HUES64 (cell line): ENCODE measurements at regions not wholly inside any gene's neighbourhood (a gene's known extent, or its start where the extent isn't known, plus 50 kb on each side); places are given as distances from the start of the nearest gene placed in this dataset.

Source experiments
- H3K27ac ChIP-seq: 2 replicates; pipeline ENCODE4 v1.7.0; 2013; ENCODE audit warnings: low read depth, low read length, inconsistent platforms
- H3K27me3 ChIP-seq: 2 replicates; pipeline ENCODE4 v1.6.1; 2013; ENCODE audit warnings: mild to moderate bottlenecking, low read length; ENCODE audit not compliant: insufficient read depth
- H3K36me3 ChIP-seq: 2 replicates; pipeline ENCODE4 v1.6.1; 2013; ENCODE audit warnings: mild to moderate bottlenecking, low read length; ENCODE audit not compliant: insufficient read depth
- H3K4me1 ChIP-seq: 2 replicates; pipeline ENCODE4 v1.6.1; 2013; ENCODE audit warnings: mild to moderate bottlenecking, low read length, moderate library complexity; ENCODE audit not compliant: insufficient read depth
- H3K4me3 ChIP-seq: 2 replicates; pipeline ENCODE4 v1.5.1; 2013; ENCODE audit warnings: mild to moderate bottlenecking, low read length, moderate library complexity
- H3K9ac ChIP-seq: 2 replicates; pipeline ENCODE4 v1.6.1; 2013; ENCODE audit warnings: mild to moderate bottlenecking, low read depth, low read length
- H3K9me3 ChIP-seq: 2 replicates; pipeline ENCODE4 v1.6.1; 2013; ENCODE audit warnings: low read depth, low read length; ENCODE audit not compliant: insufficient read depth
- WGBS: fragments of 150-250, 120-280 bp; methylation state at CpG from one replicate; pipeline ENCODE4 v1.1.7; 2013; ENCODE audit warnings: missing lambda C conversion rate; 5-methylcytosine and 5-hydroxymethylcytosine counted together

GRCh38 chr10:43959364-43960134 lies 310.9 kb upstream of the ZNF32 start:
- no peaks in the 10 kb centered on the region for H3K36me3 ChIP-seq
- H3K9me3 ChIP-seq = no peaks in the 10 kb centered on the region
- no peaks in the 10 kb centered on the region for H3K4me1 ChIP-seq
- no peak overlapping the region for H3K4me3 ChIP-seq
- 91% methylated on average over 10 of the region's 11 CpGs for WGBS
- H3K9ac ChIP-seq = no peak overlapping the region
- no peak overlapping the region for H3K27ac ChIP-seq
- no peaks in the 10 kb centered on the region for H3K27me3 ChIP-seq

- H3K4me3 ChIP-seq = no peak overlapping the region
- WGBS = 94% methylated on average over 6 of the region's 6 CpGs
- no peaks in the 10 kb centered on the region for H3K27me3 ChIP-seq
- H3K9ac ChIP-seq = no peak overlapping the region
- H3K9me3 ChIP-seq = no peaks in the 10 kb centered on the region
- no peaks in the 10 kb centered on the region for H3K4me1 ChIP-seq
- no peak overlapping the region for H3K27ac ChIP-seq
- no peaks in the 10 kb centered on the region for H3K36me3 ChIP-seq
Measured at GRCh38 chr10:43958964-43959363, 310.3 kb upstream of the ZNF32 start.

- H3K27me3 ChIP-seq = no peaks in the 10 kb centered on the region
Measured at GRCh38 chr10:43958071-43958432, 309.4 kb upstream of the ZNF32 start.

GRCh38 chr10:43957267-43958070 lies 308.8 kb upstream of the ZNF32 start:
- 90% methylated on average over 6 of the region's 6 CpGs for WGBS
- Histone ChIP-seq H3K9me3 (peaks cover 8% of the 10 kb centered on the region; the same call in 1 of the 2 replicates), H3K4me1 (no peaks in the 10 kb centered on the region), H3K9ac (no peak overlapping the region), H3K27me3 (no peaks in the 10 kb centered on the region), H3K4me3 (no peak overlapping the region), H3K27ac (no peak overlapping the region), H3K36me3 (no peaks in the 10 kb centered on the region)

More at GRCh38 chr10:43958071-43958432, 309.4 kb upstream of the ZNF32 start:
- WGBS = 95% methylated on average over 6 of the region's 6 CpGs
- no peaks in the 10 kb centered on the region for H3K36me3 ChIP-seq
- 0 out of 2 replicates have a peak, but pooled peaks cover 2% of the 10 kb centered on the region for H3K9me3 ChIP-seq
- H3K4me1 ChIP-seq = no peaks in the 10 kb centered on the region
- no peak overlapping the region for H3K27ac ChIP-seq
- no peak overlapping the region for H3K9ac ChIP-seq
- no peak overlapping the region for H3K4me3 ChIP-seq

GRCh38 chr10:43955978-43956377 lies 307.3 kb upstream of the ZNF32 start:
- Histone ChIP-seq H3K9me3 (peaks cover 8% of the 10 kb centered on the region; the same call in 1 of the 2 replicates), H3K9ac (no peak overlapping the region), H3K27me3 (no peaks in the 10 kb centered on the region), H3K4me3 (no peak overlapping the region), H3K36me3 (no peaks in the 10 kb centered on the region), H3K27ac (no peak overlapping the region), H3K4me1 (no peaks in the 10 kb centered on the region)
- WGBS = 93% methylated on average over 3 of the region's 3 CpGs

- Histone ChIP-seq H3K4me1 (no peaks in the 10 kb centered on the region), H3K27ac (no peak overlapping the region), H3K27me3 (no peaks in the 10 kb centered on the region), H3K4me3 (no peak overlapping the region), H3K9ac (no peak overlapping the region), H3K36me3 (no peaks in the 10 kb centered on the region), H3K9me3 (peaks cover 8% of the 10 kb centered on the region; the same call in 1 of the 2 replicates)
- WGBS = 87% methylated on average over 4 of the region's 5 CpGs
Measured at GRCh38 chr10:43955002-43955596, 306.4 kb upstream of the ZNF32 start.

- Histone ChIP-seq H3K9me3 (peaks cover 8% of the 10 kb centered on the region; the same call in 1 of the 2 replicates), H3K27me3 (no peaks in the 10 kb centered on the region), H3K4me3 (no peak overlapping the region), H3K27ac (no peak overlapping the region), H3K4me1 (no peaks in the 10 kb centered on the region), H3K9ac (no peak overlapping the region), H3K36me3 (no peaks in the 10 kb centered on the region)
- 88% methylated on average over 2 of the region's 3 CpGs for WGBS
Measured at GRCh38 chr10:43953672-43954071, 305.0 kb upstream of the ZNF32 start.

GRCh38 chr10:43952760-43953159 lies 304.1 kb upstream of the ZNF32 start:
- 97% methylated on average over 1 of the region's 1 CpG for WGBS
- Histone ChIP-seq H3K9ac (no peak overlapping the region), H3K27ac (no peak overlapping the region), H3K27me3 (no peaks in the 10 kb centered on the region), H3K4me1 (no peaks in the 10 kb centered on the region), H3K36me3 (no peaks in the 10 kb centered on the region), H3K4me3 (no peak overlapping the region), H3K9me3 (peaks cover 8% of the 10 kb centered on the region; the same call in 1 of the 2 replicates)

GRCh38 chr10:43949351-43949750 lies 300.7 kb upstream of the ZNF32 start:
- H3K4me1 ChIP-seq = no peaks in the 10 kb centered on the region
- no peaks in the 10 kb centered on the region for H3K36me3 ChIP-seq
- no peak overlapping the region for H3K27ac ChIP-seq
- 88% methylated on average over 3 of the region's 4 CpGs for WGBS
- H3K9ac ChIP-seq = no peak overlapping the region
- H3K27me3 ChIP-seq = no peaks in the 10 kb centered on the region
- H3K4me3 ChIP-seq = no peak overlapping the region
- peaks cover 8% of the 10 kb centered on the region; the same call in 1 of the 2 replicates for H3K9me3 ChIP-seq

- H3K4me3 ChIP-seq = no peak overlapping the region
- 96% methylated on average over 9 of the region's 10 CpGs for WGBS
- no peaks in the 10 kb centered on the region; the same call in 1 of the 2 replicates for H3K9me3 ChIP-seq
- H3K27ac ChIP-seq = no peak overlapping the region
- H3K9ac ChIP-seq = no peak overlapping the region
- H3K27me3 ChIP-seq = no peaks in the 10 kb centered on the region
- no peaks in the 10 kb centered on the region for H3K36me3 ChIP-seq
- H3K4me1 ChIP-seq = no peaks in the 10 kb centered on the region
Measured at GRCh38 chr10:43946445-43946844, 297.8 kb upstream of the ZNF32 start.

GRCh38 chr10:43945908-43946307 lies 297.2 kb upstream of the ZNF32 start:
- no peak overlapping the region for H3K27ac ChIP-seq
- no peak overlapping the region for H3K9ac ChIP-seq
- no peaks in the 10 kb centered on the region for H3K36me3 ChIP-seq
- 97% methylated on average over 4 of the region's 4 CpGs for WGBS
- H3K27me3 ChIP-seq = no peaks in the 10 kb centered on the region
- no peaks in the 10 kb centered on the region for H3K4me1 ChIP-seq
- no peak overlapping the region for H3K4me3 ChIP-seq
- H3K9me3 ChIP-seq = no peaks in the 10 kb centered on the region; the same call in 1 of the 2 replicates
